Suppressor macrophage treated with lipopolysaccharide for 1 hour (primary cell): ENCODE measurements at regions not wholly inside any gene's neighbourhood (a gene's known extent, or its start where the extent isn't known, plus 50 kb on each side); places are given as distances from the start of the nearest gene placed in this dataset.

Experiments
- DNase-seq, 3 donors: peaks; one replicate each; pipeline ENCODE4 v3.0.0-alpha.2; 2020 to 2022

DNA sequence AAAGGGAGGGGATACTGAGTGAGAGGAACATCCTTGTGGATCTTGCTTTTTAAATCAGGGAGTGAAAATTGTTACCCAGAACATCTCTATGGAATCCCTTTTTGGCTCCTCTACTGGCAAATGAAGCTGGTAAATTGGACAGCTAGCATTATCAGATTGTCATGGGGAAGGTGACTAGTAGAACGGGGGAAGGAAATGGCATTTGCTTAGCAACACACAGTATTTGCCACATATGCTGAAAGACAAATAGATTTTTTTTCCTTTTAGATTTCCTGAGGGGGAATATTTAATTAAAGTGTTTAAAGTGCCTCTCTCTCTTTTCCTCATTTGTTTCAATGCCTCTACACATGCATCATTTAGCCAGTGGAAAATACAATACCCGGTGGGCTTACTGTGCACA, 573.5 kb downstream of the BCKDHB start:
- no peak for DNase-seq

DNA sequence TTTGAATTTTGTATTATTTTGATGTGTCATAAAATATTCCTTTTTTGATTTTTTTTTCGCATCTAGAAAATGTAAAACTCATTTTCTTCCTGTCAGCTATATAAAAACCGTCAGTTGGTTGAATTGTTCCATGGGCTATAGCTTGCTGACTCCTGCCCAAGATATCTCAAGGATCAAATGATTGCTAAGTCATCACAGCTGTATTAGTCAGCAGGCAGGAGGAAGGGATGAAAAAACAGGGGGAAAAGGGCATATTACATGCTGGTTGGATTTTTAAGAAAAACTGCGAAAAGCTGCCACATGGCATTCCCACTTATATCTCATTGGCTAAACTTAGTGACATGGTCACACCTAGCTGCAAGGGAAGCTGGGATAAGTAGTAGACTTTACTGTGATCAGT, 569.9 kb downstream of the BCKDHB start:
- no peak for DNase-seq

DNA sequence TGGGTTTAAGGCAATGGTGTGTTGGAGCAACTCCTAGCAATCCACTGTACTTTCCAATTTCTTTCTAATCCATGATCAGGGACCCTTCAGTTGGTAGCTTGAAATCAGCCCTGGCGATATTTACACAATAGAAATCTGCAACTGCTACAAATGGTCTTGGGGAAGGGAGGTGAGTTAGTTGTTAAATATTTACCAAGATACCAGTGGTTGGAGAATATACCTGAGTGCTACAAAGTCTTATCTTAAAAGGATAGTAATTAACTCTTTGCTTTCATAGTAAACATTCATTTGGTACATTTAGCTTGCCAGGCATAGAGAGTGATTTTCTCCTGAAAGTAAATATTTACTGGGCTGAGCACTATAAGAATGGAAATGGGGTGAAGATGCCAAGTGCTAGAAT, 568.2 kb downstream of the BCKDHB start:
- DNase-seq, result no peak

DNA sequence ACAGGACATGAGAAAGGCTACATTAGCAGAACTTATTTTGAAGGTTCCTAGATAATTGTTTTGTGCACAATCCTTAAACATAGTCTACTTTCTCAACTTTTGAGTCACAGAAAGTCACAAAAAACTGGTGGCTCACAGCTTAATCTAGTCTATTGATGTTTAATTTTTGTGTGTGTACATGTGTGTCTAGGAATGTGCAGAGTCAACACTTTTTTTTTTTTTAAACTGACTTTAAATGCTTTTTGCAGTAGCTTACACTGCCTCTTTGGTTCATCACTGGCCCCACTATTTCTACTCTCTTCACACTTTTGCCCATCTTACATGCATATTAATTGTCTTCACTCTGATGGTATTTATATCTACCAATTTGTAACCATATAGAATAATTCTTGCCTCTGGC, 566.9 kb downstream of the BCKDHB start:
- no peak for DNase-seq

DNA sequence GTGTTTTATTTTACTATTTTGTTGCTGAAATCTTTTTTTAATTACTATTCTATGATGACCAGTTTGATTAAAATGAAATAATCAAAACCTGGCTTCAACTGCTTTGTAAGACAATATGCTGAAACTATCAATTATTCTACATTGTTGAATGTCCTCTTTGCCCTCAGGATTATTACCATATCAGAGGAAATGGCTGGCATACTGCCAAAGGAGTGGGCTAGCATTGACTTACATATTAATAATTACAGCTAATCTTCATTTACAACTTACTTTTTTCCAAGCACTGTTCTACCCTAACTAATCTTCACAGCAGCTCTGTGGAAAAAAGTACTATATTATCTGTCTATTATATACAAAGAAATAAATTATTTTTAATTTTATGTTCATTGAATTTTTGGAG, 560.5 kb downstream of the BCKDHB start:
- DNase-seq, result no peak

DNA sequence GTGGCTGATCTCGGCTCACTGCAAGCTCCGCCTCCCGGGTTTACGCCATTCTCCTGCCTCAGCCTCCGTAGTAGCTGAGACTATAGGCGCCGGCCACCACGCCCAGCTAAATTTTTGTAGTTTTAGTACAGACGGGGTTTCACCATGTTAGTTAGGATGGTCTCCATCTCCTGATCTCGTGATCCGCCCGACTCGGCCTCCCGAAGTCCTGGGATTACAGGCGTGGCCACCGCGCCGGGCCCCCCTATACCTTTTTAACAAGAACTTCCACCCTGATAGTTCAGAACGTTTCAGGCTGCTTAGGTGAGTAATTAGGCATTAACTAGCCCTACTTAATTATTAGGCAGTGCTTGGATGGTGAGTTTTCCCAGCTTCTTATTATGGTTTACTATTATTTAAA, 552.5 kb downstream of the BCKDHB start:
- no peak for DNase-seq

DNA sequence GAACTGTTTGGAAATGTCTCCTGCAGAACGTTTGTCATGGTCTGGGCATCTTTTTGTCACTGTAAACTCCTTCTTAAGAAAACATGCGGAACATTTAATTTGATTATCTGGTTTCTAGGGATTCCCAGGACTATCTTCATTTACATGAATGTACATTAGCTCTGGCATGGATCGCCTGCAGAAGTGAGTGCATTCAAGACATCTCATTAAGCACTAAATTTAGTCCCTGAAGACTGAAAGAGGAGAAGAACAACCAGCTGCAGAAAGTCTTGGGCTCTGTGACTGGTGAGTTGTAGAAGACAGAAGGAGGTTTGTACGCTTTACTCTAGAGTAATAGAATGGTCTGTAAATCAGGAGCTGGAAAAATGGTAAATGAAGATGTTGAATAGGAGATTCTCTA, 540.7 kb downstream of the BCKDHB start:
- no peak for DNase-seq

DNA sequence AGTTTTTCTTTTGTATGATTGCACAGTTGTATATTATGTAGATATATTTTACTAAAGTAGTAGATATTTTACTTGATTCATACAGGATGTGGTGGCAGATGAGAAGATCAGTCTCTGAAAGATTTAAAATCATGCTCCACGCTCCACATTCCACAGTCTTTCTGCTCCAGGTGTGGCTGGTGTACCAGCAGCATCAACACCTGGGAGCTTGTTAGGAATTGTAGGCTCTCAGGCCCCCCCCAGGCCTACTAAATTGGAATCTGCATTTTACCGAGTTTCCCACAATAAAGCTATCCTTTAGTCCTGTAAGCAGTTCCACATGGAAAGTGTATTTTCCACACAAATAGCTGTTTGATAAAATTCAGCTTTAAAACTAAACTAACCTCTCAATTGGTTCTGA, 537.4 kb downstream of the BCKDHB start:
- DNase-seq, result no peak

DNA sequence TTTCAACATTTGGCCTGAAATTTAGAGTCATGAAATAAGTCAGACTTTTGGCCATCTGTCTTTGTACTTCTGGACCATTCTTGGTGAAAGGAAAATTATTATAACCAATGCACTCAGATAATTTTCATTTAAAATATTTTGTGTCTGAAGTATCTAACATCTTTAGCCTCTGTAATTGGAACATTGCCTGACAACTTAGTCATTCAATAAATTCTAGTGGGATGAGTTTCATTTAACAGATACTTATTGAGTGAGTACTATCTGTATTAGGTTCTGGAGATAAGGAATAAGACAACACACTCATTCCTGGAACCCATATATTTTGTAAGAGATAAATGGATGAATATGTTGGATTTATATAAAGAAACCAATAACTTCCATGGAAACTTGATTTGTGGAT, 536.0 kb downstream of the BCKDHB start:
- no peak for DNase-seq

DNA sequence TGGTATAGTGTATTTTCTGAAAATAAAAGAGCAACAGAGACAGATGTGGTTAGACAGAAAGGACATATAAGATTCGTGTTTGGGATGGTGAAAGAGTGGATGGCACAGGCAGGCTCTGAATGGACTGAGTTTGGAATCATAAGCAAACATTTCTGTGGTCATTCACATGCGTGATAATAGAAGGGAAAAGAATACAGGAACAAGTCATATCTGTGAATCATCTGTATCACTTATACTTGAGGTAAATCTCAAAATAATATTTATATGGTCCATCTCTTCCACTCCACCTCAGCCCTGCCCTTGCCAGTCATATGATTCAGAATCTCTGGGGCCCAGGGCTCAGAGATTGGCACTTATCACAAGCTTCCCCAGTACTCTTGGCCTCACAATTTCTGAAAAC, 535.1 kb downstream of the BCKDHB start:
- no peak for DNase-seq

DNA sequence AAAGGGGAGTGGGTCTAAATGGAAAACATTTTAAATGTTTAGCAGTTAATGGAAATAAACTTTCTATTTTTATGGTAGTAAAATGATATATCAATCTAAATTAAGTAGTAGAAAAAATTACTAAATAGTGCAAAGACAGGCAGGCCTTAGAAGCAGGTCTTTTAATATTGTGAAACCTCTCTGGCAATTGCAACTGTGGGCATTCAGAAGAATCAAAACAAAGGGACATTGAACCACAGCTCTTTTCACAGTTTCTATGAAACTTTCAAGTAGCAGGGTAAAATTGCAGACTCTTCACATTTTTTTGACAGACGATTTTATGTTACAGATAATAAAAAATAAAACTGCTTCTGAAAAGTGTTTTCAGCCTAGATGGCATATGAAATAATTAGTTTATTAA, 533.7 kb downstream of the BCKDHB start:
- DNase-seq, result no peak

DNA sequence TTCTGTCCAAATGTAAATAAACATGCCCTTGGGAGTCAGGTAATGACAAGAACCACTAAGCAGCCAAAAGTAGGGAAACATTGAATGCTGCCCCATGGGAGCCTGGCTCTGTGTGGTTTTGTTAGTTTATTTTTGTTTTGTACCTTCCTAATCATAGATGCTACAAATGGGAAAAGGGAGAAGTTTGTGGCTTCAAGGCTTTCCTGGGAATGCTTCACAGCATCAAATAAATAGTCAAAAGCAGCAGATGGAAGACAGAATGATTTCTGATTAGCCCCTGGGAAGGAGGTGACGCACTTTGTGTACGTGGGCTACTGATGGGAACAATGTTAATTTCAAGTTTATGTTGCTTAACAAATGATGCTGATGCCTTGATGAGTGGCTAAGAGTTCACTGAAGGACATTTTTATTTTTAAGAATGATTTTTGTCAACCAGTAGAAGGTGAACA, 532.7 kb downstream of the BCKDHB start:
- no peak for DNase-seq

DNA sequence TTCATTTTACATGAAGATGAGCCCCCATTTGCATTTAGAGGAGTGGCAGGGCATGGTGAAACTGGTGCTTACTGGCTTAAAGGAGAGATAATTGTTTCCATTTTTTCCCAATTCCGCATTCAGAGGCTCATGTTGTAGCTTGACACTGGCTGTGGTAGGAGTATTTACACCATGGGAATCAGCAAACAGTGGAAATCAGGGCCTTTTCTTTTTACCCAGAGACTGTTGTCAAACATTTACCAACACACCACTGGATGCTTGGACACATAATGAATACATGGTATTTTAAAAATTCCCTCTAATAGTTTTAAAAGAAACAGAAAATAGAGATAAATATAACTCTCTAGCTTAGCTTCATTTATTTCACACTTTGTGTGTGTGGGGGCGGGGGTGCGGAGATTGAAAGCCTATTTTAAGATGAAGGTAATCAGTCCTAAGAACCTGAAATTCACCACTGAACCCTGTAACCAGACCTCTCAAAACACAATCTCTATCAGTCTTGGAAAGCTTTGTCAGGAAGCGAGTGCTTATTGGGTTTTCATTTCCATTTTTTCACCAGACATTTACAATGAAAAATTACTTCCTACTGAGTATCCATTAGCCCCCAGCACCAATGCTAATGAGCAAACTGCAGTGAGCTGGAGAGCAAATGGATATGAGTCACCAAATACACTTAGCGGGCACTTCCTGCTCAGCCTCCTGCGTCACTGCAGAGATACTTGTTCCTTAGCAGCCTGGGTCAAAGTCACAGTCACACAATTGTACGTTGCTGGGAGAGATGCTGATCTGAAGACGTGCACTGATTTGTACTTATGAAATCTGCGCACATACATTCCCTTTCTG, 532.0 kb downstream of the BCKDHB start:
- DNase-seq, result peak; percentile 65 to 73 (median 71)

DNA sequence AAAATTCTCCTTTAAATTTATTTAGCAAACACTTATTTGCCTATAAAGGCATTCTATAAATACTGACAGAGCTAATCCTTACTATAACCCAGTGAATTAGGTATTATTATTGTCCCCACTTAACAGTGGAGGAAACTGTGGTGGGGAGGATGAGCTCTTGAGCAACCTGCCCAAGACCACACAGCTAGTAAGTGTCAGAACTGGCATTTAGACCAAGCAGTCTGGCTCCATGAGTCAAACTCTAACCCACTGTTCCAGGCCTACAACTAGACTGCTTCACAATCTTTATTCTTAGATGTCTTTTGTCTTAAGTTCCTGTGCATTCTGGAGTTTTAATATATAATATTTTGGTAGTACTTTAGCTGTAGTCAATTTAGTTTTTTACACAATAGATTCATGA, 530.8 kb downstream of the BCKDHB start:
- no peak for DNase-seq

DNA sequence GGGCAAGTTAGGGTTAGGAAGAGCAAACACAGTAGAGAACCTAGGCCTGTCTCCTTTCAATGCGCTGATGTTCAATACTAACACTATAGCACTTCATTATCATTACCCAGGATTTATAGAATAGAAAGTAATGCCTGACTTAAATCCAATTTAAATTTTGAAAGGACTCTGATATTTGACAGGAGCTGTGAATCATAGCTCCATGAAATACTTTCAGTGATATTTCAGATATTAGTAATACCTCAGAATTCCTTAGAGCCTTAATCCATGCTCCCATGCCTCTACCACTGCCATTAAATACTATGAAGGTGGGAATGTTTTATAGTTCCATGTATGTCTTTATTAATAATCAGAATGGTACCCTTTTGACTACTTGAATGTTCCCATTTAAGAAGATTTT, 530.2 kb downstream of the BCKDHB start:
- DNase-seq, result no peak

DNA sequence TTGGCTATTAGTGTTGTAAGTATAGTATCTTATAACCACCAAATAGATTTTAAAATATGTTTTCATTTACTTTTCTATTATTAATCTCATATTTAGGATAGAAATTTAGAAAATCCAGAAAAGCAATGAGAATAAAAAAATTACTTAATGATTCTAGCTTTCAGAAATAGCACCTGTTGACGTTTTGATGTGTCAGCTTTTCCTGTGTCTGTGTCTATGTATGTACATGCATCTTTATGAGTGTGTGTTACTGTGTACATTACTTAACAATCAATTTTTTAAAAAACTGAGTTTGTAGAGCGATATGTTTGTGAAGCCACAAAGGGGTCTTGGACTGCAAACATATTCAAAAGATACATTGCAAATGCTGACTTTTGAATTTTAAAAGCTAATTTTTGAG, 526.9 kb downstream of the BCKDHB start:
- DNase-seq, result no peak

DNA sequence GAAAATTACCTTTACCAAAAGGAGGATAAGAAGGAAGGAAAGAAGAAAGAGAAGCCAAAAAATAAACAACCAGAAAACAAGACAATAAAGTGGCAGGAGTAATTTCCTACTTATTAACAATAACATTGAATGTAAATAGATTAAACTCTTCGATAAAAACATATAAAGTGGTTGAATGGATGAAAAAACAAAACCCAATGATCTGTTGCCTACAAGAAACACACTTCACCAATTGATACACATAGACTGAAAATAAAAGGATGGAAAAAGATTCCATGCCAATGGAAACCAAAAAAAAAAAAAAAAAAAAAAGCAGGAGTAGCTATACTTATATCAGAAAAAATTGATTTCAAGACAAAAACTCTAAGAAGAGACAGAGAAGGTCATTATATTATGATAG, 518.9 kb downstream of the BCKDHB start:
- no peak for DNase-seq

DNA sequence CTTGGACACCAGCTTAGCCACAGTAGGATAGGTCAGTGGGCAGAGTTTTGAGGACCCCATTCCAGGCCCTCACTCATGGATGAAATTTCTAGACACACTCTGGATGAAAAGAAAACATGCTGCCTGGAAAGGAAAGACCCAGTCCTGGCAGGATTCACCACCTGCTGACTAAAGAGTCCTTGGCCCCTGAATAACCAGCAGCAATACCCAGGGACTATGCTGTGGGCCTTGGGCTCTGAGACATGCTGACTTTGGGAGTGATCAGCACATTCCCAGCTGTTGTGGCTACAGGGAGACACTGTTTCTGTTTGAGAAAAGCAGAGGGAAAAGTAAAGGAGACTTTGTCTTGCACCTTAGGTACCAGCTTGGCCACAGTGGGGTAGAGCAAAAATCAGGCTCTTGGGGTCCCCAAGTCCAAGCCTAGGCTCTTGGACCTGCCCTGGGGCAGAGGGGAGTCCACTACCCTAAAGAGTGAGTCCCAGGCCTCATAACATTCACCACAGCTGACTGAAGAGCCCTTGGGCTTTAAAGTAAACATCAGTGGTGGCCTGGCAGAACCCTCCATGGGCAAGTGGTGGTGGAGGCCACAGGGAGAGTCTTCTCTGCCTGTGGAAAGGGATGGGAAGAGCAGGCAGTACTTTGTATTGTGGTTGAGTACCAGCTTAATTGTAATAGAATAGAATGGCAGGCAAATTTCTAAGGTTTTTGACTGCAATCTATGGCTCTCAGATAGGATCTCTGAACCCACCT, 516.8 kb downstream of the BCKDHB start:
- no peak for DNase-seq

DNA sequence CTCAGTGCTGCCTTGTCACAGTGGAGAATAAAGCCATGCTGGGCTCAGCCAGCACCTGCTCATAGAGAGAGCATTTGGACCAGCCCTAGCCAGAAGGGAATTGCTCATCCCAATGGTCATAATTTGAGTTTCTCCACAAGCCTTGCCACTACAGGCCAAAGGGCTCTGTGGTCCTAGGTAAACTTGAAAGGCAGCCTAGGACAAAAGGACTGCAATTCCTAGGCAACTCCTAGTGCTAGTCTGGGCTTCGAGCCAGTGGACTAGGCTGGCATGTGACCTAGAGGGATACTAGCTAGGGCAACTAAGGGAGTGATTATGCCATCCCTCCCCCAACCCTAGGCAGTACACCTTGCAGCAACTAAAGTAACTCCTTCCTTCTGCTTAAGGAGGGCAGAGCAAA, 516.2 kb downstream of the BCKDHB start:
- DNase-seq, result no peak

DNA sequence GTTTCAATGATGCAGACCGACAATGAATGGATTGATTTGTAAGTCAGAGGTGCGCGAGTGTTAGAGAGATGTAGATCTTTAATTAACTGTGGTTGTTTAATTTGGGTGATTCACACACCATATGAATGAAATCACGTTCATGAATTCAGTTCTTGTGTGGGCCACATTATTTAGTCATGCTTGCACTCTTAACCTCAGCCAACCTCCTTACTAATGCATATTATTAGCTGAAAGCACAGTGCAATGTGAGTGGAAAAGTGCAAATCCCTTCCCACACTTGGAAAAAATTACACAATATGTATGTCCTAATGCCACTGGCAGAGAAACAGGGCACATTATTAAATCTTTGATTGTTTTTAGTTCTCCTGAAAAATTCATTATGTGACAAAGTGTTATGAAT, 512.5 kb downstream of the BCKDHB start:
- no peak for DNase-seq

DNA sequence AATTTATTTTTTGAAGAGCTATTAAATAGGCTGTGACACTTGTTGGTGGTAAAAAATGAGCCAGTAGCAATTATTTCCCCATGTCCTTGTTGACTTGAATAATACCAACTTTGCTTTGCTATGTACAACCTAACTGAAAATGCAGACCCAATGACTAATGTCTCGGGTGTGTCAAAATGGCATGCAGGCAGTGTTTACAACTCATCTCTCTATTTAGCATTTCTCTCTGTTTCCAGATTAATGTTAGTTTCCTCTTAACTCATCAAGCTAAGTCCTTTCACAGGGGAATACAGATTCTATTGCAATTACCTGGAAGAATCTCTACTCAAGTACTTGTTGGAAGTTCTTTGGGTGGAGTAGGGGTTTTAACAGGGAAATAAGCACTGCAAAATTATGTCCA, 504.4 kb downstream of the BCKDHB start:
- no peak for DNase-seq

DNA sequence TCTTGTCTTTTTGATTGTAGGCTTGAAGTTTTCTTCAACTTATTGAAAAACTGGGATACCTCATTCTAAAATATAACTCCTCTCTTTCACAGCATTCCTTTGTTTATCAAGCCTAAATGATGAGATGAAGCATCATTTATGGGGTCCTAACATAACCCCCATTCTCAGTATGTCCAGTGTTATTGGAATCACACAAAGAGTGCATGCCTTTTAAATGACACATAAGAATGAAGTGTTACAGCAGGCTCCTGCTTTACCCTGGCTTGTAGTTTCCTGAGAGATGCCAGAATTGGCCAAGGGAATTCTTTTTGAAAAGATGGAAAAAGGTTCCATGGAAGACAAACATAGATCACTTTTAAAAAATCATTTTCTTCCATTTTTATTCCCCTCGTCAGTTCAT, 502.4 kb downstream of the BCKDHB start:
- no peak for DNase-seq

DNA sequence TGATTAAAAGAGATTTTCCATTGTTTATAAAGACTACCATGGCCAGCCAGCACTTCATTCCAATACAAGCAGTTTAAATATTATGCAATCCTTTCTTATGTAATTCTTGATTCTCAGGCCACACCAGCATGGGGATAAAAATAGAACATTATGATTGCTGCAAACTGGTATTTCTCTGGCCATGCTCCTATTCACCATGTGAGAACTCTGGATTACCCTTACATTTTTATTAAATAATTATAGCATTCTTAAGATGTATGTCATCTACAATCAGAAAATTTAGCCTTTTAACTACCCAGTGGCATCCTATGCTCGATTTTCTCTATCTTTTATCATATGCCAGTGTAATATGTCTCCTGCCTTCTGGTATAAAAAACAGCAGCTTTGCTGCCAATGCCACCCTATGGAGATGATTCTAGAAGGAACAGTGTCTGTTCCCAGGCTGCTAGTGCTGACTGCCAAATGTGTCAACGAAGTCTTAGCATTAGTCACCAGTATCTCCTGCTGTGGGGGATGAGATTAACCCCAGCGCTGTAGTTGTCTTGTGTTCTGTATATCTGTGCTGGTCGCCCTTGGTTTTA, 501.4 kb downstream of the BCKDHB start:
- DNase-seq, result peak; percentile 35 to 79 (median 63)
